HCT116 (cell line): ENCODE measurements at regions not wholly inside any gene's neighbourhood (a gene's known extent, or its start where the extent isn't known, plus 50 kb on each side); places are given as distances from the start of the nearest gene placed in this dataset.

Experiments
- ATAC-seq: fragments of 200-7000 bp; cut with Tn5 transposase; 2 replicates; pipeline ENCODE4 v1.9.1; 2020; ENCODE audit warnings: mild to moderate bottlenecking, moderate library complexity
- BruUV-seq: library from RNA; stranded (reverse); fragments of 400-500 nt; replicated peaks from 2 replicates; lab custom pipeline; 2021; lab: Mats Ljungman, UMichigan
- CTCF ChIA-PET: fragments of 300-600 bp; sonication (Branson Sonifier 250); formaldehyde crosslinking; loops from one replicate; lab custom pipeline; 2021; ENCODE audit warnings: antibody characterized with exemption; lab: Charles Lee
- POLR2A ChIA-PET: fragments of 300-600, 350-600 bp; sonication (Branson Sonifier 250); formaldehyde crosslinking; loops from one replicate; lab custom pipeline; 2021; ENCODE audit warnings: antibody characterized with exemption; lab: Charles Lee
- RAD21 ChIA-PET, 2 experiments: fragments of 300-600 bp; sonication (Branson Sonifier 250); formaldehyde crosslinking; loops; one replicate each; lab custom pipeline; 2023; ENCODE audit warnings: low total read pairs in 2 of 2; ENCODE audit not compliant: uncharacterized antibody in 2 of 2, unreplicated experiment in 2 of 2, low non-redundant PET in 1 of 2; lab: Charles Lee
- DNase-seq: peaks from one replicate; pipeline ENCODE4 v3.0.0-alpha.2; 2010; ENCODE audit warnings: low read depth, low spot score
- H2AFZ ChIP-seq: fragments of 200-600 bp; shearing (Covaris generic), sonication (generic); 2 replicates; pipeline ENCODE4 v1.6.1; 2017; ENCODE audit warnings: low read depth, mixed run types, mixed read lengths, antibody characterized with exemption, low read length; ENCODE audit not compliant: poor library complexity, severe bottlenecking
- H3K27ac ChIP-seq: 2 replicates; pipeline ENCODE4 v1.5.1; 2012; ENCODE audit warnings: low read depth, low read length
- H3K27me3 ChIP-seq: fragments of 200-600 bp; sonication (generic); 2 replicates; pipeline ENCODE4 v1.6.1; 2016; ENCODE audit warnings: mixed run types, low read length, mixed read lengths; ENCODE audit not compliant: insufficient read depth
- H3K36me3 ChIP-seq, 2 experiments: fragments of 200-500 bp in 1 of 2; fragments of 200-600 bp in 1 of 2; sonication (Bioruptor generic) in 1 of 2; sonication (generic) in 1 of 2; 2 replicates each; pipeline versions ENCODE4 v1.5.1 to v1.6.1; 2014 to 2016; ENCODE audit warnings: low read length in 2 of 2, inconsistent platforms in 1 of 2, mixed read lengths in 1 of 2, mixed run types in 1 of 2; ENCODE audit not compliant: insufficient read depth in 2 of 2, control insufficient read depth in 1 of 2
- H3K4me1 ChIP-seq, 2 experiments: fragments of 200-600 bp in 1 of 2; sonication (generic) in 1 of 2; 2 replicates each; pipeline versions ENCODE4 v1.5.1 to v1.6.1; 2012 to 2017; ENCODE audit warnings: low read length in 2 of 2, inconsistent platforms in 1 of 2, mild to moderate bottlenecking in 1 of 2, mixed read lengths in 1 of 2, mixed run types in 1 of 2, moderate library complexity in 1 of 2; ENCODE audit not compliant: insufficient read depth in 2 of 2, control insufficient read depth in 1 of 2
- H3K4me2 ChIP-seq: fragments of 200-600 bp; sonication (generic); 2 replicates; pipeline ENCODE4 v1.6.1; 2017; ENCODE audit warnings: mixed run types, low read length, mixed read lengths
- H3K4me3 ChIP-seq, 2 experiments: fragments of 200-600 bp in 1 of 2; sonication (generic) in 1 of 2; replicated peaks in 1 of 2; 2 replicates each; pipeline ENCODE4 v1.5.1; 2011 to 2016; ENCODE audit warnings: low read length in 2 of 2, control low read depth in 1 of 2, low read depth in 1 of 2, mild to moderate bottlenecking in 1 of 2, mixed read lengths in 1 of 2, mixed run types in 1 of 2
- H3K79me2 ChIP-seq: fragments of 200-600 bp; sonication (generic); 2 replicates; pipeline ENCODE4 v1.6.1; 2017; ENCODE audit warnings: mild to moderate bottlenecking, mixed run types, low read length, moderate library complexity, mixed read lengths; ENCODE audit not compliant: insufficient read depth
- H3K9ac ChIP-seq: fragments of 200-600 bp; sonication (generic); 2 replicates; pipeline ENCODE4 v1.6.1; 2016; ENCODE audit warnings: low read length, mixed read lengths
- H3K9me2 ChIP-seq: fragments of 200-600 bp; sonication (generic), shearing (Covaris generic); 2 replicates; pipeline ENCODE4 v1.6.1; 2017; ENCODE audit warnings: mixed run types, mild to moderate bottlenecking, moderate library complexity; ENCODE audit not compliant: insufficient read depth
- H3K9me3 ChIP-seq, 2 experiments: fragments of 200-500 bp in 1 of 2; fragments of 200-600 bp in 1 of 2; sonication (Bioruptor generic) in 1 of 2; sonication (generic) in 1 of 2; 2 replicates each; pipeline ENCODE4 v1.6.1; 2014 to 2017; ENCODE audit warnings: low read length in 2 of 2, mixed read lengths in 2 of 2, inconsistent platforms in 1 of 2, low read depth in 1 of 2, mild to moderate bottlenecking in 1 of 2, mixed run types in 1 of 2, moderate library complexity in 1 of 2; ENCODE audit not compliant: control insufficient read depth in 1 of 2, insufficient read depth in 1 of 2
- H4K20me1 ChIP-seq: fragments of 200-600 bp; sonication (generic), shearing (Covaris generic); 2 replicates; pipeline ENCODE4 v1.6.1; 2017; ENCODE audit warnings: mixed run types, mild to moderate bottlenecking, moderate library complexity; ENCODE audit not compliant: insufficient read depth
- CBX3 ChIP-seq: IDR thresholded peaks from 2 replicates; pipeline ENCODE4 v1.6.1; 2012; ENCODE audit warnings: low read depth
- CEBPB ChIP-seq: IDR thresholded peaks from 2 replicates; pipeline ENCODE4 v1.6.1; 2012; ENCODE audit warnings: low read depth
- EZH2 ChIP-seq: fragments of 200-600 bp; sonication (generic); IDR thresholded peaks from 2 replicates; pipeline ENCODE4 v1.6.1; 2017; ENCODE audit warnings: antibody characterized with exemption, mixed run types
- POLR2A ChIP-seq: IDR thresholded peaks from 2 replicates; pipeline ENCODE4 v1.7.0; 2011; ENCODE audit warnings: borderline replicate concordance; ENCODE audit not compliant: insufficient read depth, insufficient read length; ENCODE audit errors: extremely low read depth
- POLR2AphosphoS5 ChIP-seq: IDR thresholded peaks from 2 replicates; pipeline ENCODE4 v1.6.1; 2011; ENCODE audit warnings: mild to moderate bottlenecking, low read depth, low read length, moderate library complexity
- RAD21 ChIP-seq: IDR thresholded peaks from 2 replicates; pipeline ENCODE4 v1.6.1; 2012; ENCODE audit warnings: low read depth, mild to moderate bottlenecking
- SIN3A ChIP-seq: IDR thresholded peaks from 2 replicates; pipeline ENCODE4 v1.6.1; 2012; ENCODE audit warnings: low read depth
- SP1 ChIP-seq: IDR thresholded peaks from 2 replicates; pipeline ENCODE4 v1.6.1; 2012; ENCODE audit warnings: low read depth
- YY1 ChIP-seq: IDR thresholded peaks from 2 replicates; pipeline ENCODE4 v1.6.1; 2011; ENCODE audit warnings: low read length, low read depth, moderate library complexity, mild to moderate bottlenecking; ENCODE audit not compliant: insufficient replicate concordance; ENCODE audit errors: extremely low read depth
- ZFX ChIP-seq: fragments of 450-650 bp; IDR thresholded peaks from 2 replicates; pipeline ENCODE4 v1.6.1; 2017
- ZNF274 ChIP-seq: fragments of 200-500 bp; sonication (Bioruptor generic); IDR thresholded peaks from 2 replicates; pipeline ENCODE4 v1.6.1; 2014; ENCODE audit warnings: mild to moderate bottlenecking, low read depth, low read length, inconsistent platforms
- intact Hi-C: fragments of 100-400 bp; cut with micrococcal nuclease; formaldehyde crosslinking; loops from 2 replicates; pipeline ENCODE4 v1.10.0; 2022
- TF ChIP-seq, protein P1 (sequence below): IDR thresholded peaks from 2 replicates; pipeline ENCODE4 v1.6.1; 2012
- TF ChIP-seq, protein P2 (sequence below), 3 experiments: fragments of 200-600 bp in 1 of 3; sonication (generic) in 1 of 3; IDR thresholded peaks in 2 of 3; conservative IDR thresholded peaks in 1 of 3; 2 replicates each; pipeline ENCODE4 v1.5.1; 2012 to 2017; ENCODE audit warnings: low read depth in 2 of 3, low read length in 2 of 3, antibody characterized with exemption in 1 of 3, borderline replicate concordance in 1 of 3, control low read depth in 1 of 3, mild to moderate bottlenecking in 1 of 3, mixed read lengths in 1 of 3, mixed run types in 1 of 3, moderate library complexity in 1 of 3; ENCODE audit not compliant: insufficient read depth in 1 of 3
- TF ChIP-seq, protein P3 (sequence below): IDR thresholded peaks from 2 replicates; pipeline ENCODE4 v1.6.1; 2011; ENCODE audit warnings: mild to moderate bottlenecking, low read length, moderate library complexity; ENCODE audit not compliant: insufficient replicate concordance; ENCODE audit errors: extremely low read depth

DNA sequence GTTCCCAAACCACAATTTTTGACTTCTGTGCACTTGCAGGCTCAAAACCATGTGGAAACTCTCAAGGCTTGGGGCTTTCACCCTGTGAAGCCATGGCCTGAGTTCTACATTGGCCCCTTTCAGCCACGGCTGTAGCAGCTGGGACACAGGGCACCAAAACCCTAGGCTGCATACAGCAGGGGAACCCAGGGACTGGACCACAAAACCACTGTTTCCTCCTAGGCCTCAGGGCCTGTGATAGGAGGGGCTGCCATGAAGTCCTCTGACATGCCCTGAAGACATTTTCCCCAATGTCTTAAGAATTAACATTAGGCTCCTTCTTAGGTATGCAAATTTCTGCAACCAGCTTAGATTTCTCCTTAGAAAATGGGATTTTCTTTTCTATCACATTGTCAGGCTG lies 312.1 kb upstream of the TUSC1 start:
- intact Hi-C loops: no loop called here
- Histone ChIP-seq H3K79me2 (no peaks in the 10 kb centered on the region), H3K4me1 (no peaks in the 10 kb centered on the region), H3K4me2 (no peak overlapping the region), H3K27ac (no peak overlapping the region), H3K9me3 (peaks cover 0 to 19% of the 10 kb centered on the region in 2 experiments; a peak in 2 of 4 replicates), H4K20me1 (no peaks in the 10 kb centered on the region), H3K9ac (no peak overlapping the region), H3K4me3 (no peak overlapping the region), H2AFZ (no peak overlapping the region), H3K9me2 (no peaks in the 10 kb centered on the region), H3K36me3 (no peaks in the 10 kb centered on the region), H3K27me3 (no peaks in the 10 kb centered on the region)
- BruUV-seq: no TSS peak
- no peak for DNase-seq
- no peak for ATAC-seq
- ChIA-PET CTCF (no interaction called here), POLR2A (no interaction called here), RAD21 (no interaction called here)
- TF ChIP-seq ZFX (no peak), POLR2A (no peak), YY1 (no peak)
- TF ChIP-seq, all 23 proteins: peak for 0

DNA sequence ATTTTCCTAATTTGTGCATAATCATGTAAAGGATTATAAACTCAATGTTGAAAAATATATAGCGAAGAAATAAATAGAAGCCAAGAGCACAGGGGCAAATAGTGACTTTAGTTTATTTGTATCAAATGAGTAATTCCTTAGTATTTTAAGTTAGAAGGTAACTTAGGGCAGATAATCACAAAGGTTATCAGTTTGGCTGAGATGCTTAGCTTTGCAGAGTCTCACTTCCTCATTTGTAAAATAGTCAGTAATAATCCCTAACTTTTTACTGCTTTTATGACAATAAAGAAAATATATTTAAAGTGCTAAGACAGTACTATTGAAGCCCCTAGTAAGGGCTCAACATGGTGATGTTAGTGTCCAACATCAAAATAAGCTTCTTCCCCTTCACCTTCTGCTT lies 297.4 kb upstream of the TUSC1 start:
- no peak overlapping the region for H3K4me3 ChIP-seq
- BruUV-seq: no TSS peak
- no peaks in the 10 kb centered on the region for H4K20me1 ChIP-seq
- no peaks in the 10 kb centered on the region for H3K27me3 ChIP-seq
- no peaks in the 10 kb centered on the region for H3K79me2 ChIP-seq
- no peaks in the 10 kb centered on the region for H3K9me2 ChIP-seq
- no peak overlapping the region for H2AFZ ChIP-seq
- no peaks in the 10 kb centered on the region for H3K36me3 ChIP-seq
- H3K9ac ChIP-seq: no peak overlapping the region
- no peak overlapping the region for H3K4me2 ChIP-seq
- POLR2A ChIA-PET: no interaction called here
- H3K9me3 ChIP-seq: peaks cover 3 to 7% of the 10 kb centered on the region in 2 experiments; a peak in 2 of 4 replicates
- ATAC-seq: no peak
- H3K4me1 ChIP-seq: no peaks in the 10 kb centered on the region
- TF ChIP-seq ZFX: no peak
- TF ChIP-seq SP1: no peak
- no peak for TF ChIP-seq CEBPB
- TF ChIP-seq YY1: no peak
- no peak for TF ChIP-seq CBX3
- TF ChIP-seq, protein P1, sequence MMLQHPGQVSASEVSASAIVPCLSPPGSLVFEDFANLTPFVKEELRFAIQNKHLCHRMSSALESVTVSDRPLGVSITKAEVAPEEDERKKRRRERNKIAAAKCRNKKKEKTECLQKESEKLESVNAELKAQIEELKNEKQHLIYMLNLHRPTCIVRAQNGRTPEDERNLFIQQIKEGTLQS: no peak
- no peak for TF ChIP-seq RAD21
- TF ChIP-seq EZH2: no peak
- no peak for TF ChIP-seq POLR2AphosphoS5
- TF ChIP-seq SIN3A: no peak
- TF ChIP-seq, protein P2, sequence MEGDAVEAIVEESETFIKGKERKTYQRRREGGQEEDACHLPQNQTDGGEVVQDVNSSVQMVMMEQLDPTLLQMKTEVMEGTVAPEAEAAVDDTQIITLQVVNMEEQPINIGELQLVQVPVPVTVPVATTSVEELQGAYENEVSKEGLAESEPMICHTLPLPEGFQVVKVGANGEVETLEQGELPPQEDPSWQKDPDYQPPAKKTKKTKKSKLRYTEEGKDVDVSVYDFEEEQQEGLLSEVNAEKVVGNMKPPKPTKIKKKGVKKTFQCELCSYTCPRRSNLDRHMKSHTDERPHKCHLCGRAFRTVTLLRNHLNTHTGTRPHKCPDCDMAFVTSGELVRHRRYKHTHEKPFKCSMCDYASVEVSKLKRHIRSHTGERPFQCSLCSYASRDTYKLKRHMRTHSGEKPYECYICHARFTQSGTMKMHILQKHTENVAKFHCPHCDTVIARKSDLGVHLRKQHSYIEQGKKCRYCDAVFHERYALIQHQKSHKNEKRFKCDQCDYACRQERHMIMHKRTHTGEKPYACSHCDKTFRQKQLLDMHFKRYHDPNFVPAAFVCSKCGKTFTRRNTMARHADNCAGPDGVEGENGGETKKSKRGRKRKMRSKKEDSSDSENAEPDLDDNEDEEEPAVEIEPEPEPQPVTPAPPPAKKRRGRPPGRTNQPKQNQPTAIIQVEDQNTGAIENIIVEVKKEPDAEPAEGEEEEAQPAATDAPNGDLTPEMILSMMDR (IDR thresholded peaks at IDR 0.05 in 2 of 3, conservative IDR thresholded peaks at IDR 0.05 in 1 of 3; ENCODE audit: borderline replicate concordance in 1 of 3, insufficient read depth in 1 of 3, low read depth in 2 of 3, low read length in 2 of 3): no peak
- TF ChIP-seq, protein P3, sequence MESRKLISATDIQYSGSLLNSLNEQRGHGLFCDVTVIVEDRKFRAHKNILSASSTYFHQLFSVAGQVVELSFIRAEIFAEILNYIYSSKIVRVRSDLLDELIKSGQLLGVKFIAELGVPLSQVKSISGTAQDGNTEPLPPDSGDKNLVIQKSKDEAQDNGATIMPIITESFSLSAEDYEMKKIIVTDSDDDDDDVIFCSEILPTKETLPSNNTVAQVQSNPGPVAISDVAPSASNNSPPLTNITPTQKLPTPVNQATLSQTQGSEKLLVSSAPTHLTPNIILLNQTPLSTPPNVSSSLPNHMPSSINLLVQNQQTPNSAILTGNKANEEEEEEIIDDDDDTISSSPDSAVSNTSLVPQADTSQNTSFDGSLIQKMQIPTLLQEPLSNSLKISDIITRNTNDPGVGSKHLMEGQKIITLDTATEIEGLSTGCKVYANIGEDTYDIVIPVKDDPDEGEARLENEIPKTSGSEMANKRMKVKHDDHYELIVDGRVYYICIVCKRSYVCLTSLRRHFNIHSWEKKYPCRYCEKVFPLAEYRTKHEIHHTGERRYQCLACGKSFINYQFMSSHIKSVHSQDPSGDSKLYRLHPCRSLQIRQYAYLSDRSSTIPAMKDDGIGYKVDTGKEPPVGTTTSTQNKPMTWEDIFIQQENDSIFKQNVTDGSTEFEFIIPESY: no peak
- TF ChIP-seq POLR2A: no peak
- TF ChIP-seq ZNF274: no peak
- TF ChIP-seq, all 23 proteins: peak for 0
- CTCF ChIA-PET: no interaction called here
- no peak for DNase-seq
- RAD21 ChIA-PET: no interaction called here
- no peak overlapping the region for H3K27ac ChIP-seq
- intact Hi-C loops: no loop called here
